Astrocyte (in vitro differentiated cells and primary cell): ENCODE measurements at regions not wholly inside any gene's neighbourhood (a gene's known extent, or its start where the extent isn't known, plus 50 kb on each side); places are given as distances from the start of the nearest gene placed in this dataset.
A peak's percentile ranks its signal among the peaks of the same experiment; 100 is the strongest.

ENCODE experiments used
- DNase-seq: peaks from one replicate; pipeline ENCODE4 v3.0.0-alpha.2; 2010; ENCODE audit warnings: low read depth
- FAIRE-seq: peaks from 2 replicates; lab custom pipeline; 2011; peaks lifted over from hg19 to GRCh38; lab: Jason Lieb, UNC
- H2AFZ ChIP-seq: 2 replicates; pipeline ENCODE4 v1.6.0; 2012; ENCODE audit warnings: low read depth, low read length, inconsistent platforms
- H3K27ac ChIP-seq: 2 replicates; pipeline ENCODE4 v1.5.1; 2011; ENCODE audit warnings: low read depth, low read length, inconsistent platforms
- H3K27me3 ChIP-seq: 2 replicates; pipeline ENCODE4 v1.6.0; 2011; ENCODE audit warnings: low read length, inconsistent platforms; ENCODE audit not compliant: insufficient read depth
- H3K36me3 ChIP-seq: 2 replicates; pipeline ENCODE4 v1.5.1; 2011; ENCODE audit warnings: low read length, inconsistent platforms; ENCODE audit not compliant: insufficient read depth
- H3K4me1 ChIP-seq: 2 replicates; pipeline ENCODE4 v1.5.1; 2011; ENCODE audit warnings: low read length, inconsistent platforms; ENCODE audit not compliant: insufficient read depth
- H3K4me2 ChIP-seq: 2 replicates; pipeline ENCODE4 v1.6.0; 2012; ENCODE audit warnings: low read length, inconsistent platforms
- H3K4me3 ChIP-seq: 2 replicates; pipeline ENCODE4 v1.5.1; 2011; ENCODE audit warnings: low read depth, mild to moderate bottlenecking, low read length, inconsistent platforms; ENCODE audit not compliant: insufficient read depth
- H3K79me2 ChIP-seq: 2 replicates; pipeline ENCODE4 v1.6.0; 2012; ENCODE audit warnings: mild to moderate bottlenecking, low read length, inconsistent platforms; ENCODE audit not compliant: insufficient read depth
- H3K9ac ChIP-seq: 2 replicates; pipeline ENCODE4 v1.6.0; 2012; ENCODE audit warnings: mild to moderate bottlenecking, low read length, inconsistent platforms
- H3K9me3 ChIP-seq: 2 replicates; pipeline ENCODE4 v1.5.1; 2012; ENCODE audit warnings: low read depth, mild to moderate bottlenecking, low read length, inconsistent platforms; ENCODE audit not compliant: insufficient read depth
- H4K20me1 ChIP-seq: 2 replicates; pipeline ENCODE4 v1.6.0; 2012; ENCODE audit warnings: low read length, inconsistent platforms; ENCODE audit not compliant: insufficient read depth
- H3K27ac Mint-ChIP-seq: one replicate; pipeline ENCODE4 v1.8.0; 2021; ENCODE audit warnings: mild to moderate bottlenecking, mixed read lengths; ENCODE audit not compliant: unreplicated experiment
- H3K27me3 Mint-ChIP-seq: one replicate; pipeline ENCODE4 v1.8.0; 2021; ENCODE audit warnings: low read depth, mixed read lengths; ENCODE audit not compliant: unreplicated experiment
- H3K36me3 Mint-ChIP-seq: one replicate; pipeline ENCODE4 v1.8.0; 2021; ENCODE audit warnings: low read depth, mixed read lengths; ENCODE audit not compliant: unreplicated experiment
- H3K4me1 Mint-ChIP-seq: one replicate; pipeline ENCODE4 v1.8.0; 2021; ENCODE audit warnings: low read depth, mixed read lengths; ENCODE audit not compliant: unreplicated experiment
- H3K4me3 Mint-ChIP-seq: one replicate; pipeline ENCODE4 v1.8.0; 2021; ENCODE audit warnings: mild to moderate bottlenecking, moderate library complexity, mixed read lengths; ENCODE audit not compliant: unreplicated experiment
- H3K9me3 Mint-ChIP-seq: one replicate; pipeline ENCODE4 v1.8.0; 2021; ENCODE audit warnings: mild to moderate bottlenecking, mixed read lengths; ENCODE audit not compliant: unreplicated experiment
- EZH2 ChIP-seq: IDR thresholded peaks from 2 replicates; pipeline ENCODE4 v1.6.1; 2012; ENCODE audit warnings: mild to moderate bottlenecking, low read length, inconsistent platforms; ENCODE audit not compliant: insufficient read depth
- TF ChIP-seq, protein P1 (sequence below): IDR thresholded peaks from 2 replicates; pipeline ENCODE4 v1.5.1; 2011; ENCODE audit warnings: low read depth, mild to moderate bottlenecking, inconsistent platforms, low read length, moderate library complexity; ENCODE audit not compliant: insufficient read depth

DNA sequence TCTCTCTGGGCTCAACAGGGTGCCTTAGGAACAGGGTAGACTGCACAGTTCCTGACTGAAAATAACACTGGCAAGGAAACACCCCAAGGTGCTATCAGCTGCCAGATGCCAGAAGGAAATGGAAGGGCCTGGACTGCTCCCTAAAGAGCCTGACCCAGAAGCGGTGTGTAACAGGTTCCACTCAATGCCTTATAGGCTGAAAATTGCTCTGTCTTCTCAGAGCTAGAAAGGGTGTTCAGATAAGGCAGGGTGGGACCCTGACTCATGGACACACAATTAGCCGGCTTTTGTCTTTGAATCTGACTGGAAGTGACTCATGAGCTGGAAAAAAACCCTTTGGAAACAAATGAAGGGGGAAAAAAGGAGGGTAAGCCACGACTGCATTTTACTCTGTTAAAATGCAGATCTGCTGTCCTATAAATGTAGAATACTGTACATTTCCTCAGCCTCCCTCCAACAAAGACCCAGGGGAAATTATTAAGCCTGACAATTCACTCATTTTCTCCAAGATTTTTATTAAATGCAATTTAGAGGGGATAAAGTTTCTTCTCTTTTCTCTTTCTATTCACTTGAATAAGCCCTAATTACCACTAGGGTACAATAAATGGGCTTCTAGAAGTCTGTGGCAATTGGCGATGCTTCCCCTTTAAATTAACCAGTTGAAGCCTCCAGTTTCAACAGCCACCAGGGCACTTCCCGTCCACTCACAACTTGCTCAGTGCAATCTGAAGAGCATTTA is 160.2 kb upstream of the TBL1XR1 start:
- H3K79me2 ChIP-seq = no peaks in the 10 kb centered on the region
- peak overlapping the region; percentile 79 for H3K4me2 ChIP-seq
- H3K27ac ChIP-seq = peak overlapping the region; percentile 90
- peaks cover 2% of the 10 kb centered on the region for H3K9me3 Mint-ChIP-seq
- no peaks in the 10 kb centered on the region for H3K27me3 ChIP-seq
- peak overlapping the region; percentile 60 for H3K4me3 Mint-ChIP-seq
- peak overlapping the region; percentile 17 for H3K4me3 ChIP-seq
- no peaks in the 10 kb centered on the region for H3K36me3 Mint-ChIP-seq
- DNase-seq (peak; percentile 94), FAIRE-seq (no peak)
- no peaks in the 10 kb centered on the region for H3K36me3 ChIP-seq
- TF ChIP-seq, protein P1, sequence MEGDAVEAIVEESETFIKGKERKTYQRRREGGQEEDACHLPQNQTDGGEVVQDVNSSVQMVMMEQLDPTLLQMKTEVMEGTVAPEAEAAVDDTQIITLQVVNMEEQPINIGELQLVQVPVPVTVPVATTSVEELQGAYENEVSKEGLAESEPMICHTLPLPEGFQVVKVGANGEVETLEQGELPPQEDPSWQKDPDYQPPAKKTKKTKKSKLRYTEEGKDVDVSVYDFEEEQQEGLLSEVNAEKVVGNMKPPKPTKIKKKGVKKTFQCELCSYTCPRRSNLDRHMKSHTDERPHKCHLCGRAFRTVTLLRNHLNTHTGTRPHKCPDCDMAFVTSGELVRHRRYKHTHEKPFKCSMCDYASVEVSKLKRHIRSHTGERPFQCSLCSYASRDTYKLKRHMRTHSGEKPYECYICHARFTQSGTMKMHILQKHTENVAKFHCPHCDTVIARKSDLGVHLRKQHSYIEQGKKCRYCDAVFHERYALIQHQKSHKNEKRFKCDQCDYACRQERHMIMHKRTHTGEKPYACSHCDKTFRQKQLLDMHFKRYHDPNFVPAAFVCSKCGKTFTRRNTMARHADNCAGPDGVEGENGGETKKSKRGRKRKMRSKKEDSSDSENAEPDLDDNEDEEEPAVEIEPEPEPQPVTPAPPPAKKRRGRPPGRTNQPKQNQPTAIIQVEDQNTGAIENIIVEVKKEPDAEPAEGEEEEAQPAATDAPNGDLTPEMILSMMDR = peak; percentile 22
- TF ChIP-seq EZH2 = no peak
- H3K9ac ChIP-seq = peak overlapping the region; percentile 65
- no peaks in the 10 kb centered on the region for H4K20me1 ChIP-seq
- no peaks in the 10 kb centered on the region for H3K9me3 ChIP-seq
- peak overlapping the region; percentile 99 for H3K27ac Mint-ChIP-seq
- peaks cover 42% of the 10 kb centered on the region for H3K4me1 ChIP-seq
- H2AFZ ChIP-seq = no peak overlapping the region
- H3K27me3 Mint-ChIP-seq = no peaks in the 10 kb centered on the region
- peaks cover 45% of the 10 kb centered on the region for H3K4me1 Mint-ChIP-seq

DNA sequence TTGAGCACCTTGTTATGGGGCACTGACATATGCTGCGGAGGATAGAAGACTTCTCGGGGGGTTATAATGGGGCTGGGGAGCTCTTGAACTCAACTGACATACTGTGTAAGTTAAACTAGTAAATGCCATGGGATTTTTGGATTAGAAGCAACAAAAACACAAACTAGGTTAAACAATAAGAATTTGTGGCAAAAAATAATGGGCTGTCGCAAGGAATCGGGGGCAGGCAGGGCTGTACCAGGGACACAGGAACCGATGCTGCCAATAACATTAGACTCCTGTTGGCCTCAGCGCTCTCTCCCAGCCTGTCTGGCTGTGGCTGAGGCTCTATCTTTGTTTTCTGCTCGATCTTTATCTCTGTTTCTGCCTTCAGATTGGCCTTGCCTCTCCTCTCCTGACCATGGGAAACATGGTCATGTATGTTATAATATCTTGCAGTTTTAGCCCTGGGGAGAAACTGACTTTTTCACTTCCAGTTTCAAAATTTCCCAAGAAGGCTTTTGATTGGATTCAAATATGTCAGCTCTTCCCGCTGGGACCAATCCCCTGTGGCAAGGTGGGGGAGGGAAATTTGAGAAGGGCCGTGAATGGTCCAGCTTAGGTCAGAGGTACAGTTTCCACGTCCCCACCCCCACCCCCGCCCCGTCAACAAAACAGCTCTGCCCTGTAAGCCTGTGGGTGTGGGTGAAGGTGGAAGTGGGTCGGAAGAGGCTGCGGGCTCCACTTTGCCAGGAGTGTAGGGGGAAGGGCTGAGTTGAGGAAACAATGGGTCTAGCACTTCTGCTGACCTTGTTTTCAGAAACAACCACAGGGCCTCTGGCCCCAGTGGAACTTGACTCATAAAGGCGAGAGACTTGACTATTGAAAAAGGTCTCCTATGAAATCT is 161.1 kb upstream of the TBL1XR1 start:
- FAIRE-seq (no peak), DNase-seq (peak; percentile 85)
- Histone ChIP-seq H3K27me3 (no peaks in the 10 kb centered on the region), H3K27ac (peak overlapping the region; percentile 90), H3K36me3 (no peaks in the 10 kb centered on the region), H3K9me3 (no peaks in the 10 kb centered on the region), H3K4me2 (peak overlapping the region; percentile 79), H3K9ac (peak overlapping the region; percentile 65), H3K79me2 (no peaks in the 10 kb centered on the region), H3K4me3 (peak overlapping the region; percentile 17), H3K4me1 (peaks cover 42% of the 10 kb centered on the region), H2AFZ (peak overlapping the region; percentile 73), H4K20me1 (no peaks in the 10 kb centered on the region)
- Mint-ChIP-seq H3K27ac (peak overlapping the region; percentile 99), H3K4me1 (peaks cover 49% of the 10 kb centered on the region), H3K36me3 (no peaks in the 10 kb centered on the region), H3K27me3 (no peaks in the 10 kb centered on the region), H3K4me3 (peak overlapping the region; percentile 69), H3K9me3 (peaks cover 2% of the 10 kb centered on the region)
- TF ChIP-seq, protein P1 = peak; percentile 0
- TF ChIP-seq EZH2 = no peak
